ENCODE measurements at regions not wholly inside any gene's neighbourhood (a gene's known extent, or its start where the extent isn't known, plus 50 kb on each side); places are given as distances from the start of the nearest gene placed in this dataset.

DNA sequence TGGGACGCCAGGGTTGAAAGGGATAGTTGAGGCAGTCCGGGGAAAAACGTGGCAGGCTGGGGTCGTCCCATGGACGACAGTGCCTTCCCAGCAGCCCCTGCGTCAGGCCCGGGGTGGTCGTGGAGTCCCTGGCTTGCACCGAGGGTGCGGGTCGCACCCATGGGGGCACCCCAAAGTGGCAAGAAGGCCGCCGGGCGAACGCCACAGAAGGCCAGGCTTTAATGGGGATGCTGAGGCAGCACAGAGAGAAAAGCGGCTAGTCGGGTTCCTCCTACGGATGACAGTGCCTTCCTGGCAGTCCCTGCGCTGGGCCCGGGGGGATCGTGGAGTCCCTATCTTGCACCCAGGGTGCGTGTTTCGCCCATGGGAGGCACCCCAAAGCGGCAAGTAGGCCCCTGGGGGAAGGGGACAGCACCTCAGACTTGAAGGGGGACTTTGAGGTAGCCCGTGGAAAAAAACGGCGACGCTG, 158.6 kb upstream of the ALG10B start:
- CTCF ChIA-PET = no interaction called here
- peaks cover 19% of the 10 kb centered on the region for H3K27me3 Mint-ChIP-seq (ENCODE audit: low read depth)
- no peak overlapping the region for H3K27ac Mint-ChIP-seq
- TF ChIP-seq, protein P1, sequence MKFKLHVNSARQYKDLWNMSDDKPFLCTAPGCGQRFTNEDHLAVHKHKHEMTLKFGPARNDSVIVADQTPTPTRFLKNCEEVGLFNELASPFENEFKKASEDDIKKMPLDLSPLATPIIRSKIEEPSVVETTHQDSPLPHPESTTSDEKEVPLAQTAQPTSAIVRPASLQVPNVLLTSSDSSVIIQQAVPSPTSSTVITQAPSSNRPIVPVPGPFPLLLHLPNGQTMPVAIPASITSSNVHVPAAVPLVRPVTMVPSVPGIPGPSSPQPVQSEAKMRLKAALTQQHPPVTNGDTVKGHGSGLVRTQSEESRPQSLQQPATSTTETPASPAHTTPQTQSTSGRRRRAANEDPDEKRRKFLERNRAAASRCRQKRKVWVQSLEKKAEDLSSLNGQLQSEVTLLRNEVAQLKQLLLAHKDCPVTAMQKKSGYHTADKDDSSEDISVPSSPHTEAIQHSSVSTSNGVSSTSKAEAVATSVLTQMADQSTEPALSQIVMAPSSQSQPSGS (CRISPR knock-in tag; IDR thresholded peaks at IDR 0.05; ENCODE audit: borderline replicate concordance, low read depth) = no peak
- TF ChIP-seq, protein P2, sequence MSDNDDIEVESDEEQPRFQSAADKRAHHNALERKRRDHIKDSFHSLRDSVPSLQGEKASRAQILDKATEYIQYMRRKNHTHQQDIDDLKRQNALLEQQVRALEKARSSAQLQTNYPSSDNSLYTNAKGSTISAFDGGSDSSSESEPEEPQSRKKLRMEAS (CRISPR knock-in tag; IDR thresholded peaks at IDR 0.05) = no peak
- TF ChIP-seq, protein P3, sequence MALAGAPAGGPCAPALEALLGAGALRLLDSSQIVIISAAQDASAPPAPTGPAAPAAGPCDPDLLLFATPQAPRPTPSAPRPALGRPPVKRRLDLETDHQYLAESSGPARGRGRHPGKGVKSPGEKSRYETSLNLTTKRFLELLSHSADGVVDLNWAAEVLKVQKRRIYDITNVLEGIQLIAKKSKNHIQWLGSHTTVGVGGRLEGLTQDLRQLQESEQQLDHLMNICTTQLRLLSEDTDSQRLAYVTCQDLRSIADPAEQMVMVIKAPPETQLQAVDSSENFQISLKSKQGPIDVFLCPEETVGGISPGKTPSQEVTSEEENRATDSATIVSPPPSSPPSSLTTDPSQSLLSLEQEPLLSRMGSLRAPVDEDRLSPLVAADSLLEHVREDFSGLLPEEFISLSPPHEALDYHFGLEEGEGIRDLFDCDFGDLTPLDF (CRISPR knock-in tag; IDR thresholded peaks at IDR 0.05) = no peak
- TF ChIP-seq GTF2I (CRISPR knock-in tag; conservative IDR thresholded peaks at IDR 0.05) = no peak
- no peak for TF ChIP-seq NR2C2 (CRISPR knock-in tag; IDR thresholded peaks at IDR 0.05)
- TF ChIP-seq, protein P4, sequence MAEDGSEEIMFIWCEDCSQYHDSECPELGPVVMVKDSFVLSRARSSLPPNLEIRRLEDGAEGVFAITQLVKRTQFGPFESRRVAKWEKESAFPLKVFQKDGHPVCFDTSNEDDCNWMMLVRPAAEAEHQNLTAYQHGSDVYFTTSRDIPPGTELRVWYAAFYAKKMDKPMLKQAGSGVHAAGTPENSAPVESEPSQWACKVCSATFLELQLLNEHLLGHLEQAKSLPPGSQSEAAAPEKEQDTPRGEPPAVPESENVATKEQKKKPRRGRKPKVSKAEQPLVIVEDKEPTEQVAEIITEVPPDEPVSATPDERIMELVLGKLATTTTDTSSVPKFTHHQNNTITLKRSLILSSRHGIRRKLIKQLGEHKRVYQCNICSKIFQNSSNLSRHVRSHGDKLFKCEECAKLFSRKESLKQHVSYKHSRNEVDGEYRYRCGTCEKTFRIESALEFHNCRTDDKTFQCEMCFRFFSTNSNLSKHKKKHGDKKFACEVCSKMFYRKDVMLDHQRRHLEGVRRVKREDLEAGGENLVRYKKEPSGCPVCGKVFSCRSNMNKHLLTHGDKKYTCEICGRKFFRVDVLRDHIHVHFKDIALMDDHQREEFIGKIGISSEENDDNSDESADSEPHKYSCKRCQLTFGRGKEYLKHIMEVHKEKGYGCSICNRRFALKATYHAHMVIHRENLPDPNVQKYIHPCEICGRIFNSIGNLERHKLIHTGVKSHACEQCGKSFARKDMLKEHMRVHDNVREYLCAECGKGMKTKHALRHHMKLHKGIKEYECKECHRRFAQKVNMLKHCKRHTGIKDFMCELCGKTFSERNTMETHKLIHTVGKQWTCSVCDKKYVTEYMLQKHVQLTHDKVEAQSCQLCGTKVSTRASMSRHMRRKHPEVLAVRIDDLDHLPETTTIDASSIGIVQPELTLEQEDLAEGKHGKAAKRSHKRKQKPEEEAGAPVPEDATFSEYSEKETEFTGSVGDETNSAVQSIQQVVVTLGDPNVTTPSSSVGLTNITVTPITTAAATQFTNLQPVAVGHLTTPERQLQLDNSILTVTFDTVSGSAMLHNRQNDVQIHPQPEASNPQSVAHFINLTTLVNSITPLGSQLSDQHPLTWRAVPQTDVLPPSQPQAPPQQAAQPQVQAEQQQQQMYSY (CRISPR knock-in tag; IDR thresholded peaks at IDR 0.05) = no peak
- no peak overlapping the region for H3K4me3 Mint-ChIP-seq
- H3K36me3 Mint-ChIP-seq = peaks cover 52% of the 10 kb centered on the region
- POLR2A ChIA-PET = no interaction called here
- peaks cover 34% of the 10 kb centered on the region for H3K9me3 Mint-ChIP-seq
- no peaks in the 10 kb centered on the region for H3K4me1 Mint-ChIP-seq
- no peak for DNase-seq (ENCODE audit: low spot score)
- ATAC-seq = no peak

DNA sequence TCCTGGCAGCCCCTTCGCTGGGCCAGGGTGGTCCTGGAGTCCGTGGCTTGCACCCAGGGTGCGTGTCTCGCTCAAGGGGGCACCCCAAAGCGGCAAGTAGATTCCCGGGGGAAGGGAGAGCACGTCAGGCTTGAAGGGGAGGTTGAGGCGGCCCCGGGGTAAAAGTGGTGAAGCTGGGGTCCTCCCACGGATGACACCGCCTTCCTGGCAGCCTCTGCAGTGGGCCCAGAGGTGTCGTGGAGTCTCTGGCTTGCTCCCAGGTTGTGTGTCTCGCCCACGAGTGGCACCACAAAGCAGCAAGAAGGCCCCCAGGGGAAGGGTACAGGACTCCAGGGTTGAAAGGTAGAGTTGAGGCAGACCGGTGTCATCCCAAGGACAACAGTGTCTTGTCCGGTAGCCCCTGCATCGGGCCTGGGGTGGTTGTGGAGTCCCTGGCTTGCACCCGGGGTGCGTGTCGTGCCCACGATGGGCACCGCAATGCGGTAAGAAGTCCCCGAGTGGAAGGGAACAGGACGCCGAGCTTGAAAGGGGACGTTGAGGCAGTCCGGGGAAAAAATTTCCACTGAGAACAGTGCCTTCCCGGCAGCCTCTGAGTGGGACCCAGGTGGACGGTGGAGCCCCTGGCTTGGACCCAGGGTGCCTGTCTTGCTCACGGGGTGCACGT, 158.0 kb upstream of the ALG10B start:
- Mint-ChIP-seq H3K27me3 (ENCODE audit: low read depth) (peaks cover 19% of the 10 kb centered on the region), H3K4me1 (no peaks in the 10 kb centered on the region), H3K4me3 (no peak overlapping the region), H3K36me3 (peaks cover 49% of the 10 kb centered on the region), H3K27ac (no peak overlapping the region), H3K9me3 (peaks cover 30% of the 10 kb centered on the region)
- CTCF ChIA-PET = no interaction called here
- TF ChIP-seq SMAD4 (CRISPR knock-in tag; IDR thresholded peaks at IDR 0.05) = no peak
- no peak for TF ChIP-seq KAT7 (CRISPR knock-in tag; IDR thresholded peaks at IDR 0.05; ENCODE audit: borderline replicate concordance)
- TF ChIP-seq, protein P5, sequence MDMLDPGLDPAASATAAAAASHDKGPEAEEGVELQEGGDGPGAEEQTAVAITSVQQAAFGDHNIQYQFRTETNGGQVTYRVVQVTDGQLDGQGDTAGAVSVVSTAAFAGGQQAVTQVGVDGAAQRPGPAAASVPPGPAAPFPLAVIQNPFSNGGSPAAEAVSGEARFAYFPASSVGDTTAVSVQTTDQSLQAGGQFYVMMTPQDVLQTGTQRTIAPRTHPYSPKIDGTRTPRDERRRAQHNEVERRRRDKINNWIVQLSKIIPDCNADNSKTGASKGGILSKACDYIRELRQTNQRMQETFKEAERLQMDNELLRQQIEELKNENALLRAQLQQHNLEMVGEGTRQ (CRISPR knock-in tag; IDR thresholded peaks at IDR 0.05) = no peak
- no peak for TF ChIP-seq ZNF396 (CRISPR knock-in tag; IDR thresholded peaks at IDR 0.05; ENCODE audit: borderline replicate concordance)
- no peak for TF ChIP-seq IRF2 (CRISPR knock-in tag; IDR thresholded peaks at IDR 0.05; ENCODE audit: borderline replicate concordance, low read depth)
- TF ChIP-seq NR1H2 (CRISPR knock-in tag; IDR thresholded peaks at IDR 0.05) = no peak
- TF ChIP-seq, protein P6, sequence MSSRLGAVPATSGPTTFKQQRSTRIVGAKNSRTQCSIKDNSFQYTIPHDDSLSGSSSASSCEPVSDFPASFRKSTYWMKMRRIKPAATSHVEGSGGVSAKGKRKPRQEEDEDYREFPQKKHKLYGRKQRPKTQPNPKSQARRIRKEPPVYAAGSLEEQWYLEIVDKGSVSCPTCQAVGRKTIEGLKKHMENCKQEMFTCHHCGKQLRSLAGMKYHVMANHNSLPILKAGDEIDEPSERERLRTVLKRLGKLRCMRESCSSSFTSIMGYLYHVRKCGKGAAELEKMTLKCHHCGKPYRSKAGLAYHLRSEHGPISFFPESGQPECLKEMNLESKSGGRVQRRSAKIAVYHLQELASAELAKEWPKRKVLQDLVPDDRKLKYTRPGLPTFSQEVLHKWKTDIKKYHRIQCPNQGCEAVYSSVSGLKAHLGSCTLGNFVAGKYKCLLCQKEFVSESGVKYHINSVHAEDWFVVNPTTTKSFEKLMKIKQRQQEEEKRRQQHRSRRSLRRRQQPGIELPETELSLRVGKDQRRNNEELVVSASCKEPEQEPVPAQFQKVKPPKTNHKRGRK (CRISPR knock-in tag; IDR thresholded peaks at IDR 0.05; ENCODE audit: borderline replicate concordance) = no peak
- TF ChIP-seq TEAD4 (CRISPR knock-in tag; IDR thresholded peaks at IDR 0.05) = no peak
- TF ChIP-seq CBFB (CRISPR knock-in tag; IDR thresholded peaks at IDR 0.05; ENCODE audit: low read depth) = no peak
- no peak for TF ChIP-seq JUN (CRISPR knock-in tag; IDR thresholded peaks at IDR 0.05)
- ATAC-seq = no peak
- DNase-seq (ENCODE audit: low spot score) = no peak
- POLR2A ChIA-PET = no interaction called here

Data from WTC11 (cell line).